ENCODE measurements at regions not wholly inside any gene's neighbourhood (a gene's known extent, or its start where the extent isn't known, plus 50 kb on each side); places are given as distances from the start of the nearest gene placed in this dataset.
"Not testable (repeated sequence)": the region's sequence is repeated elsewhere in the genome, so short reads cannot be mapped to it uniquely, and the experiment has no call there.

- no peak for DNase-seq (ENCODE audit: low spot score in 2 of 2)
- Mint-ChIP-seq H3K27ac (no peak overlapping the region), H3K36me3 (no peaks in the 10 kb centered on the region), H3K4me3 (no peak overlapping the region), H3K4me1 (peaks cover 8% of the 10 kb centered on the region), H3K9me3 (no peaks in the 10 kb centered on the region)
- no peak for ATAC-seq
These were observed 59.4 kb downstream of the EBLN1 start for GRCh38 chr10:22158426-22158825.

DNA sequence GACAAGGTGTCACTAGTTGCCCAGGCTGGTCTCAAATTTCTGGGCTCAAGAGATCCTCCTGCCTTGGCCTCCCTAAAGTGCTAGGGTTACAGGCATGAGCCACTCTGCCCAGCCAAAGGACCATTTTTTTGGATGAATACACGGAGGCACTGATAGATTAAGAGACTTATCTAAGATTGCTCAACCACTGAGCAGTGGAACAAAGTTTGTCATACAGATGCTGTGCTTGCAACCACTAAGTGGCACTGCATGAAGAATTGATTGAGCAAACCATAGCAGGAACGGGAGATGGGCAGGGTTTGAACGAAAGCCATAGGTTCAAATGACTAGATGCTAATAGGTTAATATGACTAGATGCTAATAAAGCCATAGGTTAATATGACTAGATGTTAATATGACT lies 61.1 kb downstream of the EBLN1 start:
- Mint-ChIP-seq H3K4me1 (peaks cover 8% of the 10 kb centered on the region), H3K9me3 (peaks cover under 1% of the 10 kb centered on the region), H3K27ac (no peak overlapping the region), H3K4me3 (no peak overlapping the region), H3K36me3 (no peaks in the 10 kb centered on the region)
- no peak for ATAC-seq
- DNase-seq (ENCODE audit: low spot score in 2 of 2) = no peak

DNA sequence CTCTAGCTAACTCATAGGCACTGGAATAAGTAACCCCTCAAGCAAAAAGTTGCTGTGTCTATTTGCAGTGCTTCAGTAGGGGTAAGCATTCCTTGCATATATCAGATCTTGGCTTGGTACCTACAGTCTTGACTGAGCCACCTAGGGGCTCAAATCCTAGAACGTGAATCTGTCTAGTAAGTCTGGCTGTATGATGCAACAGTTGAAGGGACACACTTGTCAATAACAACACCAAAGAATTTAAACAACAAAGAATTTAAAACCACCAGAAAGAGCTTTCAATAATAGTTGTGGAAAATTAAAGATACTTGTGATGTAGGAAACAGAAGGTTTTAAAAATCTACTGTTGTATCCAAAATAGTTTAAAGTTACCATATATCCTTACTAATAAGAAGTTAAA lies 65.4 kb downstream of the EBLN1 start:
- H3K4me1 Mint-ChIP-seq = no peaks in the 10 kb centered on the region
- no peak overlapping the region for H3K4me3 Mint-ChIP-seq
- no peak for ATAC-seq
- no peak for DNase-seq (ENCODE audit: low spot score in 2 of 2)
- no peak overlapping the region for H3K27ac Mint-ChIP-seq
- H3K36me3 Mint-ChIP-seq = no peaks in the 10 kb centered on the region
- peaks cover 4% of the 10 kb centered on the region for H3K9me3 Mint-ChIP-seq

- ATAC-seq (no peak), DNase-seq (ENCODE audit: low spot score in 2 of 2) (no peak)
- no peaks in the 10 kb centered on the region for H3K36me3 Mint-ChIP-seq
- no peak overlapping the region for H3K27ac Mint-ChIP-seq
- H3K4me3 Mint-ChIP-seq = no peak overlapping the region
- H3K9me3 Mint-ChIP-seq = peaks cover 6% of the 10 kb centered on the region
- H3K4me1 Mint-ChIP-seq = no peaks in the 10 kb centered on the region
These were observed 67.0 kb downstream of the EBLN1 start for GRCh38 chr10:22150842-22151241.

DNA sequence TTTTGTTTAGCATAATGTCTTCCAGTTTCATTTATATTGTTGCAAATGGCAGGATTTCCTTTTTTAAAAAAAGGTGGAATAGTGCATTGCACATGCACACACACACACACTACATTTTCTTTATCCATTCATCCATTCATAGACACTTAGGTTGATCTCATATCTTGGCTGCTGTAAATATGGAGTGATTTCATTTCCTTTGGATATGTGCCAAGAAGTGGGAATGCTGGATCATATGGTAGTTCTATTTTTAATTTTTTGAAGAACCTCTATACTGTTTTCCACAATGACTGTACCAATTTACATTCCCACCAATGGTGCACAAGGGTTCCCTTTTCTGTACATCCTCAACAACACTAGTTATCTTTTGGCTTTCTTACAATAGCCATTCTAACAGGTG lies 68.9 kb downstream of the EBLN1 start:
- H3K36me3 Mint-ChIP-seq = no peaks in the 10 kb centered on the region

GRCh38 chr10:22145873-22146272 lies 71.9 kb downstream of the EBLN1 start:
- not testable (repeated sequence) for H3K9me3 Mint-ChIP-seq; ATAC-seq; H3K27ac Mint-ChIP-seq; DNase-seq (ENCODE audit: low spot score in 2 of 2); H3K4me1 Mint-ChIP-seq; H3K36me3 Mint-ChIP-seq; H3K4me3 Mint-ChIP-seq

More for the DNA sequence above, 68.9 kb downstream of the EBLN1 start:
- Mint-ChIP-seq H3K4me1 (no peaks in the 10 kb centered on the region), H3K27ac (no peak overlapping the region), H3K9me3 (peaks cover 6% of the 10 kb centered on the region), H3K4me3 (no peak overlapping the region)
- ATAC-seq (no peak), DNase-seq (ENCODE audit: low spot score in 2 of 2) (no peak)

DNA sequence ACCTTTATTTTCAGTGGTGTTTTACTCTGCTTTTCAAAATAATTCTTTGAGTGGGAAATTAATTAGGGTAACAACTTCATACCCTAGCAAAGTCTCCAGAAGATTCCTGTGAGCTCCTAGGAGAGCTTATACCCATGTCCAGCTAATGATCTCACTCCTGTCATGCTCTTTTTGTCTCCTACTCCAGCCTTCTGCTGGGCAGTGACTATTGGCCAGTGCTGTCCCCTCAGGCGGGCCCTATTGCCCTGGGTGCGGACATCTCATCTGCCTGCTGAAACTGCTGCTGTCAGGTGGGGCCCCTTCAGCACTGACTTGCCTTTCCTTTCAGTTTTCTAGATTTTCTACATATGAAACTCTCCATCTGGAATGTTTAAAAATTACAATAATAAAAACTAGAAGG lies 80.3 kb downstream of the EBLN1 start:
- no peak for DNase-seq (ENCODE audit: low spot score in 2 of 2)
- H3K36me3 Mint-ChIP-seq = no peaks in the 10 kb centered on the region
- H3K4me3 Mint-ChIP-seq = no peak overlapping the region
- no peaks in the 10 kb centered on the region for H3K9me3 Mint-ChIP-seq
- no peak for ATAC-seq
- no peak overlapping the region for H3K27ac Mint-ChIP-seq
- H3K4me1 Mint-ChIP-seq = no peaks in the 10 kb centered on the region

DNA sequence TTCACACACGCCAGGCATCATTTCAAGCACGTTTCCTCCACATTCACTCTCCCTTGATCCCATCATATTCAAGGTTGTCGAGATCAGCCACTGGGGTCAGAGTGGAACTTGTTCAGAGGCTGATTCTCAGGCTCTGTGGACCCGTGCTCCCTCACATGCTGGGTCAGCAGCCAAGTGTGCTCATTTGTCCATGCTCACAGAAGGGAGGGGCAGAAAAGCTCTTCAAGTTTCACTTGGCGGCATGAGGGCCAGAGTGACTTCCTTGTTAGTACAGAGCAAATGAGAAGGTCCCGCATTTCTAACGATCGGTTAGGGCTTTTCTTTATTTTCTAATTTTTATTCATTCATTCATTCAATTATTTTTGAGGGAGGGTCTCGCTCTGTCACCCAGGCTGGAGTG lies 82.2 kb downstream of the EBLN1 start:
- H3K27ac Mint-ChIP-seq = no peak overlapping the region
- no peaks in the 10 kb centered on the region for H3K4me1 Mint-ChIP-seq
- ATAC-seq (no peak), DNase-seq (ENCODE audit: low spot score in 2 of 2) (no peak)
- H3K9me3 Mint-ChIP-seq = no peaks in the 10 kb centered on the region
- H3K36me3 Mint-ChIP-seq = no peaks in the 10 kb centered on the region
- H3K4me3 Mint-ChIP-seq = no peak overlapping the region

- no peak for ATAC-seq
- no peak overlapping the region for H3K4me3 Mint-ChIP-seq
These were observed 83.8 kb downstream of the EBLN1 start for GRCh38 chr10:22133749-22134624.

DNA sequence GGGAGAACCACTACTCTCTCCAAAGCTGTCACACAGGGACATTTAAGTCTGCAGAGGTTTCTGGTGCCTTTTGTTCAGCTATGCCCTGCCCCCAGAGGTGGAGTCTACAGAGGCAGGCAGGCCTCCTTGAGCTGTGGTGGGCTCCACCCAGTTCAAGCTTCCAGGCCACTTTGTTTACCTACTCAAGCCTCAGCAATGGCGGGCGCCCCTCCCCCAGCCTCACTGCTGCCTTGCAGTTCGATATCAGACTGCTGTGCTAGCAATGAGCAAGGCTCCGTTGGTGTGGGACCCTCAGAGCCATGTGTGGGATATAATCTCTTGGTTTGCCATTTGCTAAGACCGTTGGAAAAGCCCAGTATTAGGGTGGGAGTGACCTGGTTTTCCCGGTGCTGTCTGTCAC lies 87.0 kb downstream of the EBLN1 start:
- H3K36me3 Mint-ChIP-seq; H3K4me1 Mint-ChIP-seq; H3K9me3 Mint-ChIP-seq; H3K27ac Mint-ChIP-seq; DNase-seq (ENCODE audit: low spot score in 2 of 2); ATAC-seq; H3K4me3 Mint-ChIP-seq: not testable (repeated sequence)

More at GRCh38 chr10:22133749-22134624, 83.8 kb downstream of the EBLN1 start:
- H3K36me3 Mint-ChIP-seq = no peaks in the 10 kb centered on the region
- H3K9me3 Mint-ChIP-seq = peaks cover 2% of the 10 kb centered on the region
- peaks cover 4% of the 10 kb centered on the region for H3K4me1 Mint-ChIP-seq
- DNase-seq (ENCODE audit: low spot score in 2 of 2) = no peak
- H3K27ac Mint-ChIP-seq = no peak overlapping the region

DNA sequence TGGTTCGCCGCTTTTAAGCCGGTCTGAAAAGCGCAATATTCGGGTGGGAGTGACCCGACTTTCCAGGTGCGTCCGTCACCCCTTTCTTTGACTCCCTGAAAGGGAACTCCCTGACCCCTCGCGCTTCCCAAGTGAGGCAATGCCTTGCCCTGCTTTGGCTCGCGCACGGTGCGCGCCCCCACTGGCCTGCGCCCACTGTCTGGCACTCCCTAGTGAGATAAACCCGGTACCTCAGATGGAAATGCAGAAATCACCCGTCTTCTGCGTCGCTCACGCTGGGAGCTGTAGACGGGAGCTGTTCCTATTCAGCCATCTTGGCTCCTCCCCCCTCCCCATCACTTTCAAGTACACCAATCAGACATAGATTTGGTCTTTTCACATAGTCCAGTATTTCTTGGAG lies 88.2 kb downstream of the EBLN1 start:
- ATAC-seq; DNase-seq (ENCODE audit: low spot score in 2 of 2); H3K27ac Mint-ChIP-seq; H3K9me3 Mint-ChIP-seq; H3K4me1 Mint-ChIP-seq; H3K4me3 Mint-ChIP-seq; H3K36me3 Mint-ChIP-seq: not testable (repeated sequence)

- not testable (repeated sequence) for H3K27ac Mint-ChIP-seq; DNase-seq (ENCODE audit: low spot score in 2 of 2); H3K9me3 Mint-ChIP-seq; H3K36me3 Mint-ChIP-seq; H3K4me1 Mint-ChIP-seq; ATAC-seq; H3K4me3 Mint-ChIP-seq
These were observed 96.6 kb downstream of the EBLN1 start for GRCh38 chr10:22121181-22121580.

- H3K4me3 Mint-ChIP-seq; H3K27ac Mint-ChIP-seq; DNase-seq (ENCODE audit: low spot score in 2 of 2); H3K9me3 Mint-ChIP-seq; H3K4me1 Mint-ChIP-seq; ATAC-seq; H3K36me3 Mint-ChIP-seq: not testable (repeated sequence)
These were observed 97.7 kb downstream of the EBLN1 start for GRCh38 chr10:22120072-22120471.

GRCh38 chr10:22119575-22119974 lies 98.2 kb downstream of the EBLN1 start:
- not testable (repeated sequence) for H3K27ac Mint-ChIP-seq; ATAC-seq; H3K4me3 Mint-ChIP-seq; H3K4me1 Mint-ChIP-seq; DNase-seq (ENCODE audit: low spot score in 2 of 2); H3K36me3 Mint-ChIP-seq; H3K9me3 Mint-ChIP-seq

GRCh38 chr10:22111705-22112104 lies 106.1 kb downstream of the EBLN1 start:
- Mint-ChIP-seq H3K27ac (no peak overlapping the region), H3K9me3 (no peaks in the 10 kb centered on the region), H3K4me3 (no peak overlapping the region), H3K4me1 (no peaks in the 10 kb centered on the region), H3K36me3 (no peaks in the 10 kb centered on the region)
- ATAC-seq (no peak), DNase-seq (ENCODE audit: low spot score in 2 of 2) (no peak)

- Mint-ChIP-seq H3K4me3 (no peak overlapping the region), H3K27ac (no peak overlapping the region), H3K9me3 (no peaks in the 10 kb centered on the region), H3K4me1 (no peaks in the 10 kb centered on the region), H3K36me3 (no peaks in the 10 kb centered on the region)
- ATAC-seq (no peak), DNase-seq (ENCODE audit: low spot score in 2 of 2) (no peak)
These were observed 106.6 kb downstream of the EBLN1 start for GRCh38 chr10:22111260-22111659.

Measured in stimulated activated effector memory CD8-positive, alpha-beta T cell treated with anti-CD3 and anti-CD28 coated beads, Interleukin-12 subunit alpha, Interleukin-12 subunit beta, amount 100 ng/mL, for 72 hours (primary cell).